ENCODE measurements at regions not wholly inside any gene's neighbourhood (a gene's known extent, or its start where the extent isn't known, plus 50 kb on each side); places are given as distances from the start of the nearest gene placed in this dataset.

DNA sequence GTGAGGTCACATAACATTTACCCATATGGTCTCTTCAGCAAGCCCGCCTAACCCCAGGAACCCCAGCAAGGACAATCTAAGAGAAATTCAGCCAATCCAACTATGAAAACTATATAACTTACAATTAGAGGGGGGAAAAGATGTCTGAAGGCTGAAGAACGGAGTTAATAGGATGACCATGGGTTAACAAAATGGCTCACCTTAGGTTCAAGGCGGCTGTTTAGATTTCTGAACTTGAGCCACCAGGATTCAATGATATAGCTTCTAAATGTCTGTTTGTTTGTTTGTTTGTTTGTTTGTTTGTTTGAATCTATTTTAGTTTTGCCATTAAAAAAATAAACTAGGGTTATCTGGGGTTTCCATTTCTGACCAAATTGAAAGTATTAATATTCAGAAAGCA, 109.8 kb upstream of the ZC3H12C start:
- CTCF ChIA-PET = no interaction called here
- Mint-ChIP-seq H3K9me3 (no peaks in the 10 kb centered on the region), H3K36me3 (ENCODE audit: low read depth) (no peaks in the 10 kb centered on the region), H3K27me3 (peaks cover 10% of the 10 kb centered on the region), H3K27ac (no peak overlapping the region), H3K4me1 (peaks cover 19% of the 10 kb centered on the region), H3K4me3 (no peak overlapping the region)
- POLR2A ChIA-PET = no interaction called here
- DNase-seq = no peak
- ATAC-seq (ENCODE audit: low read depth) = no peak
- intact Hi-C loops (cut with micrococcal nuclease) = loop anchor here (5.0 kb wide), 1 partner anchor 36 kb away; no protein-coding TSS in a partner anchor
- TF ChIP-seq, protein P1, sequence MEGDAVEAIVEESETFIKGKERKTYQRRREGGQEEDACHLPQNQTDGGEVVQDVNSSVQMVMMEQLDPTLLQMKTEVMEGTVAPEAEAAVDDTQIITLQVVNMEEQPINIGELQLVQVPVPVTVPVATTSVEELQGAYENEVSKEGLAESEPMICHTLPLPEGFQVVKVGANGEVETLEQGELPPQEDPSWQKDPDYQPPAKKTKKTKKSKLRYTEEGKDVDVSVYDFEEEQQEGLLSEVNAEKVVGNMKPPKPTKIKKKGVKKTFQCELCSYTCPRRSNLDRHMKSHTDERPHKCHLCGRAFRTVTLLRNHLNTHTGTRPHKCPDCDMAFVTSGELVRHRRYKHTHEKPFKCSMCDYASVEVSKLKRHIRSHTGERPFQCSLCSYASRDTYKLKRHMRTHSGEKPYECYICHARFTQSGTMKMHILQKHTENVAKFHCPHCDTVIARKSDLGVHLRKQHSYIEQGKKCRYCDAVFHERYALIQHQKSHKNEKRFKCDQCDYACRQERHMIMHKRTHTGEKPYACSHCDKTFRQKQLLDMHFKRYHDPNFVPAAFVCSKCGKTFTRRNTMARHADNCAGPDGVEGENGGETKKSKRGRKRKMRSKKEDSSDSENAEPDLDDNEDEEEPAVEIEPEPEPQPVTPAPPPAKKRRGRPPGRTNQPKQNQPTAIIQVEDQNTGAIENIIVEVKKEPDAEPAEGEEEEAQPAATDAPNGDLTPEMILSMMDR (IDR thresholded peaks at IDR 0.05) = no peak

DNA sequence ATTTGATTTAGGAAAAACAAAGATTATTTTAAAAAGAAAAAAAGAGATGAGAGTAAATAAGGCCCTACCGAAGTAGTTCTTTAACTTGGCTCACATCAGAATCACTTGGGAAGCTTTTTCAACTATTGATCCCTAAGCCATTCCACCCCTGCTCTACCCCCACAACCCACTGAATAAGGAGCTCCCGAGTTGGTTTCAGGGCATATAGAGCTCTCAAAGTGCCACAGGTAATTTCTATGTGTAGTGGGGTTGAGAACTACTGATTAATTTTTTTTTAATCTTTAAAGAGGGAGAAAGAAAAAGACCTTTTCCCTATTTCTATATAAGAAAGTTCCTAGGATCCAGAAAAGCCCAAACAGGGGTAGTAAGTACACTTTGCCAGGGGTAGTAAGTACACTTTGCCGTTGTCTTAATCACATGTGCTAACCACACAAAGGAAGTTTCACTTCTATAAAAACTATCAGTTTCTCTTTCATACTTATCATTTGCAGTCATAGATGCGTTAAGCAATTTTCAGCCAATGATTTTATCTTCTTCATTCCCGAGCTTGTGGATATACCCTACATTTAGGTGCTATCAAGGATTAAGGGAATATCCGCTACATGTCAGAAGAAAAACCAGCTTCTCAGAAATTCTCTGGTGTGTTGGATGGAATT, 108.4 kb upstream of the ZC3H12C start:
- no peak for DNase-seq
- H3K9me3 Mint-ChIP-seq = no peaks in the 10 kb centered on the region
- peaks cover 19% of the 10 kb centered on the region for H3K4me1 Mint-ChIP-seq
- ATAC-seq (ENCODE audit: low read depth) = peak; percentile 94
- TF ChIP-seq, protein P1 (IDR thresholded peaks at IDR 0.05) = no peak
- H3K27me3 Mint-ChIP-seq = peaks cover 3% of the 10 kb centered on the region
- CTCF ChIA-PET = no interaction called here
- H3K4me3 Mint-ChIP-seq = peak overlapping the region; percentile 17
- POLR2A ChIA-PET = interaction anchor here (0.9 to 1.8 kb wide), 4 partner anchors 13 to 43 kb away, joined by 4 to 5 read pairs (median 5); no protein-coding TSS in a partner anchor
- peak overlapping the region; percentile 55 for H3K27ac Mint-ChIP-seq
- intact Hi-C loops (cut with micrococcal nuclease) = loop anchor here (1.0 to 5.0 kb wide), 2 partner anchors 37 to 43 kb away; no protein-coding TSS in a partner anchor
- H3K36me3 Mint-ChIP-seq (ENCODE audit: low read depth) = no peaks in the 10 kb centered on the region

DNA sequence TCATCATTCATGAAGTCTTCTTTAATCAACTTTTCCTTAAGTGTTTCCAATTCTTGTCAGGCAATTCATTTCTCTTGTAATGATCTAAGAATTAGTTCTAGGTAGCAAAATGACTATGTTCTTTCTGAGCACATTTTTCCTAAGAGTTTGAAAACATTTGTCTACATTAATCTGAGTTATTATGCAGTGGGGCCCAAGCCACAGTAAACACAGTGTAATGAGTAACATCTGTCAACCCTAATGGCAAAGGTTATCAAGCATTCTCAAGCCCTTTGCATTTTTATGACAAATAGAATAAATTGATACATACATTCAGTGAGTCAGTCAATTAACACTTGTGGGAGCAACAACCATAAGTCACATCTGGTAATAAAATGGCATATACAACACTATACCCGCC, 106.7 kb upstream of the ZC3H12C start:
- H3K36me3 Mint-ChIP-seq (ENCODE audit: low read depth) = no peaks in the 10 kb centered on the region
- ATAC-seq (ENCODE audit: low read depth) = no peak
- DNase-seq = no peak

DNA sequence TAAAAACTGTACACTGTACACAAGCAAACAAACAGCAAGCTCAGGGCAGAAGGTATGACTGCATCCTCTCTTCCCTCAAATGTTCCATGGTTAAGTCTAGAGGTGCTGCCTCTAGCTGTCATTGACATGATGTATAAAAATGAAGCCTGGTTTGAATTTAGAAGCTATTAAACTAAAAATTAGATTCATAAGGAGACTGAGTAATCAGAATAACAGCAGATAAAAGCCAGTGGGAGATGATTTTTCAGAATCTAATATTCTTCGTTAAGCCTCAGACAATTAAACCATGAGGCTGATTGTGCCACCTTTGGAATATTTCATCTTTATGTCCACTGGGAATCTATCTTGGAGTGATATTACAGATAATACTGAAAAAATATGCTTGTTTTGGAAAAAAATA, 101.4 kb upstream of the ZC3H12C start:
- DNase-seq = no peak
- Mint-ChIP-seq H3K27ac (no peak overlapping the region), H3K4me1 (no peaks in the 10 kb centered on the region), H3K4me3 (no peak overlapping the region), H3K36me3 (ENCODE audit: low read depth) (no peaks in the 10 kb centered on the region), H3K9me3 (no peaks in the 10 kb centered on the region), H3K27me3 (peaks cover 2% of the 10 kb centered on the region)
- no peak for ATAC-seq (ENCODE audit: low read depth)
- ChIA-PET POLR2A (no interaction called here), CTCF (no interaction called here)
- TF ChIP-seq, protein P1 (IDR thresholded peaks at IDR 0.05) = no peak
- intact Hi-C loops (cut with micrococcal nuclease) = no loop called here

More for the DNA sequence above, 106.7 kb upstream of the ZC3H12C start:
- no peak overlapping the region for H3K27ac Mint-ChIP-seq
- TF ChIP-seq, protein P1 (IDR thresholded peaks at IDR 0.05) = no peak
- intact Hi-C loops (cut with micrococcal nuclease) = no loop called here
- H3K27me3 Mint-ChIP-seq = peaks cover 3% of the 10 kb centered on the region
- H3K9me3 Mint-ChIP-seq = no peaks in the 10 kb centered on the region
- no peak overlapping the region for H3K4me3 Mint-ChIP-seq
- CTCF ChIA-PET = no interaction called here
- POLR2A ChIA-PET = no interaction called here
- peaks cover 19% of the 10 kb centered on the region for H3K4me1 Mint-ChIP-seq

DNA sequence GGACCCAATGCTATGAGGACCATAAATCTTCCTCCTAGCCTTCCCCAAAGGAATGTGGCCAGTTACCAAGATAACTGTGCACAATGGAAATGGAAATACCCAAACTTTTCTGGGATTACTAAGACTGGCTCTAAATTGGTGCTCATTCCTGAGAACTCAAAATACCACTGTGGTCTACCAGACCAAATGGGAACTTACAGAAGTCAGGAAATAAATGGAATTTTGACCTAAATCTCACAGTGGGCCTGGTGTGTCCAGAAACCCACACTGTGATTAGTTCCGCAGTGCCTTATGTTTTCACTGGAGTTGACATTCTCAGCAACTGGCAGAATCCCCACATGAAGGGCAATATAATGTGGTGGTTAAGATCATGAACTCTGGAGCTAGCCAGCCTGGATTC, 99.4 kb upstream of the ZC3H12C start:
- H3K27ac Mint-ChIP-seq = no peak overlapping the region
- H3K36me3 Mint-ChIP-seq (ENCODE audit: low read depth) = no peaks in the 10 kb centered on the region
- no peaks in the 10 kb centered on the region for H3K9me3 Mint-ChIP-seq
- DNase-seq (no peak), ATAC-seq (ENCODE audit: low read depth) (no peak)
- intact Hi-C loops (cut with micrococcal nuclease) = no loop called here
- H3K4me1 Mint-ChIP-seq = no peaks in the 10 kb centered on the region
- ChIA-PET CTCF (no interaction called here), POLR2A (no interaction called here)
- TF ChIP-seq, protein P1 (IDR thresholded peaks at IDR 0.05) = no peak
- peaks cover 2% of the 10 kb centered on the region for H3K27me3 Mint-ChIP-seq
- no peak overlapping the region for H3K4me3 Mint-ChIP-seq
